GM12878 (cell line): ENCODE measurements at regions not wholly inside any gene's neighbourhood (a gene's known extent, or its start where the extent isn't known, plus 50 kb on each side); places are given as distances from the start of the nearest gene placed in this dataset.
"Not testable (repeated sequence)": the region's sequence is repeated elsewhere in the genome, so short reads cannot be mapped to it uniquely, and the experiment has no call there.

ENCODE experiments used
- ATAC-seq: fragments of 200-7000 bp; cut with Tn5 transposase; 3 replicates; pipeline ENCODE4 v1.9.1; 2020; ENCODE audit warnings: mild to moderate bottlenecking, moderate library complexity
- BruUV-seq: library from RNA; stranded (reverse); fragments of 400-500 nt; replicated peaks from 2 replicates; lab custom pipeline; 2021; lab: Mats Ljungman, UMichigan
- CTCF ChIA-PET: fragments of 300-600 bp; sonication (Branson Sonifier 250); formaldehyde crosslinking; extraction: SDS; loops from one replicate; lab custom pipeline; 2021; ENCODE audit warnings: inconsistent platforms; lab: Yijun Ruan, JAX
- POLR2A ChIA-PET: fragments of 350-600 bp; formaldehyde crosslinking; extraction: SDS; loops from one replicate; lab custom pipeline; 2021; ENCODE audit warnings: inconsistent platforms; lab: Charles Lee
- RAD21 ChIA-PET: fragments of 300-600 bp; sonication (Branson Sonifier 250); formaldehyde crosslinking; loops from one replicate; lab custom pipeline; 2023; ENCODE audit warnings: antibody characterized with exemption; ENCODE audit not compliant: unreplicated experiment; lab: Charles Lee
- SMC1A ChIA-PET: fragments of 300-600 bp; sonication (Branson Sonifier 250); formaldehyde crosslinking; loops from one replicate; lab custom pipeline; 2023; ENCODE audit not compliant: unreplicated experiment, uncharacterized antibody; lab: Charles Lee
- DNase-seq: peaks from one replicate; pipeline ENCODE4 v3.0.0-alpha.2; 2011; ENCODE audit warnings: low read depth, low spot score
- FAIRE-seq: peaks from 3 replicates; lab custom pipeline; 2011; peaks lifted over from hg19 to GRCh38; lab: Jason Lieb, UNC
- H2AFZ ChIP-seq: 2 replicates; pipeline ENCODE4 v1.6.0; 2011; ENCODE audit warnings: low read depth, low read length, control low read depth; ENCODE audit not compliant: control insufficient read depth
- H3K27ac ChIP-seq: 2 replicates; pipeline ENCODE4 v1.5.1; 2011; ENCODE audit warnings: control low read depth; ENCODE audit not compliant: control insufficient read depth, insufficient read depth
- H3K27me3 ChIP-seq, 2 experiments: replicated peaks in 1 of 2; 2 replicates each; pipeline versions ENCODE4 v1.6.0 to v1.6.1; 2011; ENCODE audit warnings: low read length in 1 of 2; ENCODE audit not compliant: control insufficient read depth in 2 of 2, insufficient read depth in 2 of 2
- H3K36me3 ChIP-seq, 2 experiments: 2 replicates each; pipeline ENCODE4 v1.5.1; 2011; ENCODE audit warnings: low read length in 1 of 2; ENCODE audit not compliant: control insufficient read depth in 2 of 2, insufficient read depth in 2 of 2
- H3K4me1 ChIP-seq: 2 replicates; pipeline ENCODE4 v1.6.1; 2011; ENCODE audit warnings: mild to moderate bottlenecking, low read length, moderate library complexity, mixed read lengths; ENCODE audit not compliant: control insufficient read depth, insufficient read depth
- H3K4me2 ChIP-seq: 2 replicates; pipeline ENCODE4 v1.6.0; 2011; ENCODE audit warnings: control low read depth; ENCODE audit not compliant: control insufficient read depth, insufficient read depth
- H3K4me3 ChIP-seq: fragments of 200-600 bp; sonication (generic); 2 replicates; pipeline ENCODE4 v1.5.1; 2016
- H3K79me2 ChIP-seq: 2 replicates; pipeline ENCODE4 v1.6.0; 2011; ENCODE audit warnings: low read length; ENCODE audit not compliant: control insufficient read depth, insufficient read depth
- H3K9ac ChIP-seq: 2 replicates; pipeline ENCODE4 v1.8.0; 2011; ENCODE audit warnings: low read length, control low read depth, mixed read lengths; ENCODE audit not compliant: control insufficient read depth, insufficient read depth
- H3K9me3 ChIP-seq: replicated peaks from 3 replicates; pipeline ENCODE4 v1.5.1; 2011; ENCODE audit warnings: mild to moderate bottlenecking, low read length; ENCODE audit not compliant: control insufficient read depth, insufficient read depth
- H4K20me1 ChIP-seq: 2 replicates; pipeline ENCODE4 v1.6.0; 2011; ENCODE audit not compliant: control insufficient read depth, insufficient read depth
- WGBS: methylation state at CpG from one replicate; pipeline ENCODE4 v1.1.6; 2016; ENCODE audit warnings: low lambda C conversion rate; ENCODE audit not compliant: insufficient replicate concordance, insufficient coverage; ENCODE audit errors: missing lambda C conversion rate; 5-methylcytosine and 5-hydroxymethylcytosine counted together
- in situ Hi-C: fragments of 300-500 bp; cut with MboI; formaldehyde crosslinking; loops from 9 replicates; pipeline ENCODE4 v1.14.3; 2018; ENCODE audit warnings: mixed read lengths
- intact Hi-C: fragments of 100-400 bp; cut with micrococcal nuclease; formaldehyde crosslinking; loops from one replicate; pipeline ENCODE4 v1.14.2; 2022; ENCODE audit not compliant: unreplicated experiment

DNA sequence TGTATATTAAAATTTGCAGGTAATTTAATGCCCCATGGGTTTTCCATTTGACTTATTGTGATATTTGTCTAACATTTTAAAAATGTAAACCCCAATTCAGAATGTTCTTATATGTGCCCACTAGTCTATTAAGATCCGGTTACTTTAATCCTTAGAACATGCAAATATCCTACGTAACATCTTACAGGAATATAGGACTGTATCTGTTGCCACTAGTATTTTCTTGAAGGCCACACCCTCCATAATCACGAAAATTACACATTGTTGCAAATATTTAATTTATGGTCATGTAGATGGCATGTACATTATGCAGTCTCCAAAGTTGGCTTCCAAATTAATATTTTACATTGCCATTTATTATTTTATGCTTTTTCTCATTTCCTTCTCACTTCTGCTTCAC lies 329.2 kb upstream of the NOTCH2NLA start:
- H3K27ac ChIP-seq, H4K20me1 ChIP-seq, in situ Hi-C loops, H3K9me3 ChIP-seq, ATAC-seq, H3K79me2 ChIP-seq, BruUV-seq, CTCF ChIA-PET, SMC1A ChIA-PET, intact Hi-C loops, POLR2A ChIA-PET, DNase-seq, H2AFZ ChIP-seq, FAIRE-seq, H3K4me2 ChIP-seq, RAD21 ChIA-PET, H3K36me3 ChIP-seq, H3K4me3 ChIP-seq, H3K9ac ChIP-seq, H3K27me3 ChIP-seq, H3K4me1 ChIP-seq: not testable (repeated sequence)
- WGBS = 49% methylated on average over 3 of the region's 3 CpGs

DNA sequence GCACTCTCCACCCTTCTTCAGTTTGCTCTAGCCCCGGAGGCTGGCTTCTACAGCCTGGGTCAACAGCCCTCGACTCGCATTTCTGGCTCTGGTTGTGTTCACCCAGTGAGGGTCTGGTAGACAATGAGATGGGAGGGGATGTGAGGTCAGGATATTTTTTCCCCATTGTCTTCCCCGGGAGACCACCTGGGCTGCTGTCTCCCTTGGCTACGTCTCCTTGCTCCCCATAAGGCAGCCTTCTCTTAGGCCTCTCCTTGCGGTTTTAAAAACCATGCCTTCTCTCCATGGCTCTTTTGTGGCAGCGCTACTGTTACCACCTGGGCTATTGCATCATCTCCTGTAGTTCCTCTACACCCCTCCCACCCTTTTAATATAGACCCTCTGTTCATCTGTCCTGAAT lies 327.6 kb upstream of the NOTCH2NLA start:
- DNase-seq, intact Hi-C loops, CTCF ChIA-PET: not testable (repeated sequence)

DNA sequence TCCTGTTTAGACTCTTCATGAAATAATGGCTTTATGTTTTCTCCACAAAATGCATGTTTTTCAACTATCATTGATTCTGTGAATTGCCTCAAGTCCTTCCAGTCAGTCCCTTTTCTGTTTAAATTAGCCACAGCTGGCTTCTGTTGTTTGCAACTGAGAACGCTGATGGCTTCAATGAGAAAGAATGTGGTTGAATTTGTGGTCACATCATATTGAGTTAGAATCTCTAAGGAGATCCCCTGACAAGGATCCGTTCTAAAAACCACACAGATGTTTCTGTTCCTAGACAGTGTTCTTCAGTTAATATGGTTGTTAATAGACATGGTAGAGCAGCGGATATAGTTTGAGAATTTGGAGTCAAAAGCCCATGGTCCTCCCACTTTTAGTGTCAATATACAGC lies 323.6 kb upstream of the NOTCH2NLA start:
- ATAC-seq, H3K9me3 ChIP-seq, POLR2A ChIA-PET, H2AFZ ChIP-seq, intact Hi-C loops, H3K4me3 ChIP-seq, SMC1A ChIA-PET, H3K9ac ChIP-seq, BruUV-seq, CTCF ChIA-PET, RAD21 ChIA-PET, H3K4me1 ChIP-seq, in situ Hi-C loops, H3K36me3 ChIP-seq, H3K27ac ChIP-seq, FAIRE-seq, H3K4me2 ChIP-seq, H3K27me3 ChIP-seq, H4K20me1 ChIP-seq, DNase-seq, H3K79me2 ChIP-seq: not testable (repeated sequence)
- 20% methylated on average over 1 of the region's 3 CpGs for WGBS

More for the DNA sequence above, 327.6 kb upstream of the NOTCH2NLA start:
- FAIRE-seq, H3K4me1 ChIP-seq, ATAC-seq, H3K27me3 ChIP-seq, H3K4me3 ChIP-seq, H2AFZ ChIP-seq, H3K9me3 ChIP-seq, in situ Hi-C loops, POLR2A ChIA-PET, H4K20me1 ChIP-seq, RAD21 ChIA-PET, BruUV-seq, H3K4me2 ChIP-seq, H3K79me2 ChIP-seq, SMC1A ChIA-PET, H3K36me3 ChIP-seq, H3K27ac ChIP-seq, H3K9ac ChIP-seq: not testable (repeated sequence)
- WGBS = 0% methylated on average over 1 of the region's 7 CpGs

DNA sequence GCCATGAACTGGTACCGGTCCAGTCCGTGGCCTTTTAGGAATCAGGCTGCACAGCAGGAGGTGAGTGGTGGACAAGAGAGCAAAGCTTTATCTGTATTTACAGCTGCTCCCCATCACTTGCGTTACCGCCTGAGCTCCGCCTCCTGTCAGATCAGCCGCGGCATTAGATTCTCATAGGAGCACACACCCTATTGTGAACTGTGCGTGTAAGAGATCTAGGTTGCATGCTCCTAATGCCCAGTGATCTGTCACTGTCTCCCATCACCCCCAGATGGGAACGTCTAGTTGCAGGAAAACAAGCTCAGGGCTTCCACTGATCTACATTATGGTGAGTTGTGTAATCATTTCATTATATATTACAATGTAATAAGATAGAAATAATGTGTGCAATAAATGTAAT lies 319.9 kb upstream of the NOTCH2NLA start:
- H3K4me3 ChIP-seq, H3K36me3 ChIP-seq, H3K27ac ChIP-seq, POLR2A ChIA-PET, H3K9me3 ChIP-seq, H4K20me1 ChIP-seq, DNase-seq, H3K27me3 ChIP-seq, in situ Hi-C loops, SMC1A ChIA-PET, H3K4me1 ChIP-seq, BruUV-seq, ATAC-seq, FAIRE-seq, H3K4me2 ChIP-seq, H3K9ac ChIP-seq, CTCF ChIA-PET, H3K79me2 ChIP-seq, RAD21 ChIA-PET, H2AFZ ChIP-seq, intact Hi-C loops: not testable (repeated sequence)
- WGBS = 78% methylated on average over 8 of the region's 9 CpGs
